Heart left ventricle (tissue), 16 donors: ENCODE measurements at regions not wholly inside any gene's neighbourhood (a gene's known extent, or its start where the extent isn't known, plus 50 kb on each side); places are given as distances from the start of the nearest gene placed in this dataset.

ENCODE experiments used
- ATAC-seq, 4 donors: fragments of 200-7000 bp; cut with Tn5 transposase; one replicate each; pipeline ENCODE4 v1.9.1; 2020 to 2022; ENCODE audit warnings: moderate library complexity in 4 of 4, mild to moderate bottlenecking in 3 of 4, moderate number of reproducible peaks in 1 of 4
- DNase-seq, 5 donors: peaks; one replicate each; pipeline ENCODE4 v3.0.0-alpha.2; 2020
- H3K27ac ChIP-seq, 12 donors: fragments of 200-600 bp; sonication (generic) in 4 of 12; one replicate each; pipeline versions ENCODE4 v1.5.0 to v1.8.0; 2016 to 2022; ENCODE audit warnings: mild to moderate bottlenecking in 2 of 12
- H3K27me3 ChIP-seq, 9 donors: fragments of 200-600 bp; sonication (generic) in 2 of 9; one replicate each; pipeline versions ENCODE4 v1.5.1 to v1.8.0; 2016 to 2022; ENCODE audit warnings: mild to moderate bottlenecking in 3 of 9
- H3K36me3 ChIP-seq, 9 donors: fragments of 200-600 bp; sonication (generic) in 2 of 9; one replicate each; pipeline versions ENCODE4 v1.5.0 to v1.8.0; 2018 to 2022; ENCODE audit warnings: mild to moderate bottlenecking in 2 of 9
- H3K4me1 ChIP-seq, 12 donors: fragments of 200-600 bp; sonication (generic) in 4 of 12; one replicate each; pipeline versions ENCODE4 v1.5.0 to v1.8.0; 2016 to 2022; ENCODE audit warnings: mild to moderate bottlenecking in 3 of 12
- H3K4me3 ChIP-seq, 12 donors: fragments of 200-600 bp; sonication (generic) in 4 of 12; one replicate each; pipeline versions ENCODE4 v1.5.0 to v1.8.0; 2017 to 2022; ENCODE audit warnings: mild to moderate bottlenecking in 9 of 12, moderate library complexity in 4 of 12
- H3K9me3 ChIP-seq, 12 donors: fragments of 200-600 bp; sonication (generic) in 4 of 12; one replicate each; pipeline versions ENCODE4 v1.5.0 to v1.8.0; 2016 to 2022; ENCODE audit warnings: mild to moderate bottlenecking in 1 of 12
- POLR2A ChIP-seq, 2 donors: fragments of 450-650 bp; IDR thresholded peaks; one replicate each; pipeline ENCODE4 v1.6.1; 2017; ENCODE audit warnings: antibody characterized with exemption in 2 of 2, mild to moderate bottlenecking in 2 of 2, moderate library complexity in 2 of 2
- WGBS, 4 donors: extraction: QIAGEN DNeasy Blood & Tissue Kit in 2 of 4; methylation state at CpG; one replicate each; pipeline versions ENCODE4 v1.1.5 to v1.1.7; 2013 to 2018; 5-methylcytosine and 5-hydroxymethylcytosine counted together
- intact Hi-C, 10 donors: fragments of 100-400 bp; cut with DNase I; formaldehyde crosslinking; loops; one replicate each; pipeline versions ENCODE4 v1.11.1 to v1.14.2; 2022
- TF ChIP-seq, protein P1 (sequence below), 12 donors: fragments of 200-600 bp; sonication (generic) in 4 of 12; IDR thresholded peaks; one replicate each; pipeline versions ENCODE4 v1.5.0 to v1.8.0; 2018 to 2022; ENCODE audit warnings: antibody characterized with exemption in 12 of 12, mild to moderate bottlenecking in 5 of 12
- donor health status: ischemic (EF 13 %, LVEDD 7.1; RV severe dilation, severe dysfunction).
- donor health status: healthy with polysubstance abuse.
- donor health status: DM: no; HTN: yes; CAD: no.
- donor health status: DM: no; HTN: no; CAD: no.
- donor health status: ischemic (EF 25% LVEDD 6.9; RV normal size, moderate dysfunction).
- donor health status: ischemic (EF 25% LVEDD 5.7; RV mildly dilated, moderate dysfunction).
- donor health status: healthy.
- donor health status: DM: yes; HTN: yes; CAD: no.
- donor health status: ischemic (EF 35%, LVEDD 5.7; RV mildly dilated, moderate dysfunction).
- donor health status: nonischemic (EF 11% LVEDD 7.7; RV severe dilation, severe dysfunction).
- donor health status: DM: yes; HTN: yes; CAD: no.
- donor health status: PGD.
- donor health status: ischemic (EF 29% LVEDD 5.4; RV normal size, mild dysfunction).
- donor health status: nonischemic (EF 23%, LVEDD 6.1; RV moderate dilation, normal function).

GRCh38 chr2:121095257-121096080 is 189.5 kb downstream of the TFCP2L1 start:
- H3K27ac ChIP-seq = no peak overlapping the region
- no peaks in the 10 kb centered on the region for H3K27me3 ChIP-seq
- TF ChIP-seq POLR2A (IDR thresholded peaks at IDR 0.05) = no peak
- TF ChIP-seq, protein P1, sequence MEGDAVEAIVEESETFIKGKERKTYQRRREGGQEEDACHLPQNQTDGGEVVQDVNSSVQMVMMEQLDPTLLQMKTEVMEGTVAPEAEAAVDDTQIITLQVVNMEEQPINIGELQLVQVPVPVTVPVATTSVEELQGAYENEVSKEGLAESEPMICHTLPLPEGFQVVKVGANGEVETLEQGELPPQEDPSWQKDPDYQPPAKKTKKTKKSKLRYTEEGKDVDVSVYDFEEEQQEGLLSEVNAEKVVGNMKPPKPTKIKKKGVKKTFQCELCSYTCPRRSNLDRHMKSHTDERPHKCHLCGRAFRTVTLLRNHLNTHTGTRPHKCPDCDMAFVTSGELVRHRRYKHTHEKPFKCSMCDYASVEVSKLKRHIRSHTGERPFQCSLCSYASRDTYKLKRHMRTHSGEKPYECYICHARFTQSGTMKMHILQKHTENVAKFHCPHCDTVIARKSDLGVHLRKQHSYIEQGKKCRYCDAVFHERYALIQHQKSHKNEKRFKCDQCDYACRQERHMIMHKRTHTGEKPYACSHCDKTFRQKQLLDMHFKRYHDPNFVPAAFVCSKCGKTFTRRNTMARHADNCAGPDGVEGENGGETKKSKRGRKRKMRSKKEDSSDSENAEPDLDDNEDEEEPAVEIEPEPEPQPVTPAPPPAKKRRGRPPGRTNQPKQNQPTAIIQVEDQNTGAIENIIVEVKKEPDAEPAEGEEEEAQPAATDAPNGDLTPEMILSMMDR (IDR thresholded peaks at IDR 0.05) = peak; percentile 53 to 68 (median 59)
- intact Hi-C loops = loop anchor here (2.0 to 10.0 kb wide), 7 partner anchors 199 to 267 kb away; no protein-coding TSS in a partner anchor
- no peaks in the 10 kb centered on the region for H3K36me3 ChIP-seq
- H3K4me3 ChIP-seq = no peak overlapping the region
- H3K9me3 ChIP-seq = peaks cover 0 to 4% (median 0%) of the 10 kb centered on the region in 12 donors
- H3K4me1 ChIP-seq = peaks cover 0 to 11% (median 2%) of the 10 kb centered on the region in 12 donors
- DNase-seq (peak; percentile 45 to 77 (median 64)), ATAC-seq (peak; percentile 18 to 48 (median 36))
- 27 to 32% (median 32%) methylated on average over 18 to 19 of the region's 19 CpGs for WGBS, 4 donors

DNA sequence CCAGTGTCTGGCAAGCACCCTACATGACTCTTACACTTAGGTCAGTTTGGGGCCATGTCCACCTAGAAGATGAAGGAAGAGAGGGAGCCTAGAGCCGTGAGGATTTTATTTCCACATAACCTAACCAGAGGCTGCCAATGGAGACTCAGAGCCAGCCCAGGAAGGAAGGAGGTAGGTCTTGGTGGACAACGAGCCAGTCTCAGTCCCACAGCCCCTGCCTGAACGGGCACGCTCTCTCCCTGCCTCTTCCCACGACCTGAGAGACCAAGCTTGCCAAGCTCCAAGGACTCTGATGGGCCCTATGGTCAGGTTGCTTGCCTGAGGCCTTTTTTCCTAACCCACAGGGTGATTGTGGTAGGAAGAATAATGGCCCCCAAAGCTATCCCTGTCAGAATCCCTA is 188.4 kb downstream of the TFCP2L1 start:
- TF ChIP-seq POLR2A (IDR thresholded peaks at IDR 0.05) = no peak
- TF ChIP-seq, protein P1 (IDR thresholded peaks at IDR 0.05) = no peak
- Histone ChIP-seq H3K27ac (no peak overlapping the region), H3K9me3 (peaks cover 0 to 4% (median 0%) of the 10 kb centered on the region in 12 donors), H3K4me3 (no peak overlapping the region), H3K36me3 (no peaks in the 10 kb centered on the region), H3K4me1 (peaks cover 0 to 13% (median 2%) of the 10 kb centered on the region in 12 donors), H3K27me3 (no peaks in the 10 kb centered on the region)
- 59 to 76% (median 65%) methylated on average over 3 to 5 of the region's 5 CpGs for WGBS, 4 donors
- intact Hi-C loops = loop anchor here in 7 of 10 donors (5.0 to 10.0 kb wide), 5 partner anchors 198 to 266 kb away; no protein-coding TSS in a partner anchor
- DNase-seq (no peak), ATAC-seq (no peak)

GRCh38 chr2:121098556-121098955 is 186.4 kb downstream of the TFCP2L1 start:
- no peak for TF ChIP-seq POLR2A (IDR thresholded peaks at IDR 0.05)
- TF ChIP-seq, protein P1 (IDR thresholded peaks at IDR 0.05) = no peak
- DNase-seq = no peak
- no peaks in the 10 kb centered on the region for H3K27me3 ChIP-seq
- ATAC-seq = no peak
- peaks cover 0 to 13% (median 2%) of the 10 kb centered on the region in 12 donors for H3K4me1 ChIP-seq
- H3K4me3 ChIP-seq = no peak overlapping the region
- no peak overlapping the region for H3K27ac ChIP-seq
- intact Hi-C loops = loop anchor here in 7 of 10 donors (5.0 to 10.0 kb wide), 5 partner anchors 196 to 264 kb away; no protein-coding TSS in a partner anchor
- WGBS, 4 donors = 90 to 98% (median 91%) methylated on average over 7 of the region's 7 CpGs
- H3K36me3 ChIP-seq = no peaks in the 10 kb centered on the region
- no peaks in the 10 kb centered on the region for H3K9me3 ChIP-seq
